Right lobe of liver (tissue), 6 donors: ENCODE measurements at regions not wholly inside any gene's neighbourhood (a gene's known extent, or its start where the extent isn't known, plus 50 kb on each side); places are given as distances from the start of the nearest gene placed in this dataset.
A peak's percentile ranks its signal among the peaks of the same experiment; 100 is the strongest.

ENCODE experiments used
- ATAC-seq, 4 donors: fragments of 200-7000 bp; cut with Tn5 transposase; one replicate each; pipeline ENCODE4 v1.9.1; 2020; ENCODE audit warnings: mild to moderate bottlenecking in 4 of 4, moderate library complexity in 4 of 4
- DNase-seq, 3 donors: peaks; one replicate each; pipeline ENCODE4 v3.0.0-alpha.2; 2020
- H3K27ac ChIP-seq, 3 donors: fragments of 200-600 bp; one replicate each; pipeline ENCODE4 v1.8.0; 2022
- H3K27me3 ChIP-seq, 2 donors: fragments of 200-600 bp; one replicate each; pipeline ENCODE4 v1.8.0; 2022
- H3K36me3 ChIP-seq, 4 donors: fragments of 200-600 bp; sonication (generic) in 1 of 4; one replicate each; pipeline versions ENCODE4 v1.5.1 to v1.8.0; 2017 to 2022; ENCODE audit warnings: control low read depth in 1 of 4
- H3K4me1 ChIP-seq, 4 donors: fragments of 200-600 bp; sonication (generic) in 1 of 4; one replicate each; pipeline versions ENCODE4 v1.5.1 to v1.8.0; 2017 to 2022; ENCODE audit warnings: control low read depth in 1 of 4
- H3K4me3 ChIP-seq, 3 donors: fragments of 200-600 bp; one replicate each; pipeline ENCODE4 v1.8.0; 2022
- H3K9me3 ChIP-seq, 4 donors: fragments of 200-600 bp; sonication (generic) in 1 of 4; one replicate each; pipeline versions ENCODE4 v1.5.1 to v1.8.0; 2017 to 2022; ENCODE audit warnings: control low read depth in 1 of 4
- CTCF ChIP-seq, 4 donors: fragments of 200-600 bp in 3 of 4; fragments of 450-650 bp in 1 of 4; IDR thresholded peaks; one replicate each; pipeline versions ENCODE4 v1.5.1 to v1.8.0; 2016 to 2022; ENCODE audit warnings: antibody characterized with exemption in 4 of 4, mild to moderate bottlenecking in 2 of 4
- POLR2A ChIP-seq: fragments of 450-650 bp; IDR thresholded peaks from one replicate; pipeline ENCODE4 v1.6.1; 2017; ENCODE audit warnings: antibody characterized with exemption, mild to moderate bottlenecking
- WGBS: methylation state at CpG from one replicate; pipeline ENCODE4 v1.1.6; 2018; ENCODE audit warnings: low coverage, low lambda C conversion rate; ENCODE audit not compliant: insufficient coverage; ENCODE audit errors: missing lambda C conversion rate; 5-methylcytosine and 5-hydroxymethylcytosine counted together
- intact Hi-C, 2 donors: fragments of 100-400 bp; cut with DNase I; formaldehyde crosslinking; loops; one replicate each; pipeline versions ENCODE4 v1.11.2 to v1.14.1; 2022
- donor health status: DM: no; HTN: yes; CAD: no.
- donor health status: DM: no; HTN: no; CAD: no.
- donor health status: DM: no; HTN: no; CAD: no.
- donor health status: DM: no; HTN: yes; CAD: no.
- donor health status: DM: no; HTN: yes; CAD: no.

DNA sequence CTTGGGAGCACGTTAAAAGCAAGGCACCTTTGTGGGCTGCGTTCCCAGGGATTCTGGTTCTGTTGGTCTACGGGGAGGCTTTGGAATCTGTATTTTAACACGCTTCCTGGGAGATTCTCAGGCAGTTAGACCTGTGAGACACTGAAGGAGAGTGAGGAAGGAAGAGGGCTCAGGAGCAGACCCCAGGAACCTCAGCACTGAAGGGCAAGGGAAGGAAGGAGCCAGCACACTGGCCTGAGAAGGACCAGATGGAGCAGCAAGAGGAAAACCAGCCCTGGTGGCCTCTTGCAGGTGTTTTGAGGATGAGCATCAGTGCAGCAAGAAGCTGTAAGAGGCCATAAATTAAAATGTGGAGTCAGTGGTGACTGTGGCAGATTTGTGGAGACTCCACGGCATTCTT, 146.7 kb downstream of the RPLP1 start:
- WGBS, result 94% methylated on average over 4 of the region's 5 CpGs
- peaks cover 0 to 9% of the 10 kb centered on the region in 2 donors for H3K27me3 ChIP-seq
- intact Hi-C loops, result no loop called here
- TF ChIP-seq CTCF (IDR thresholded peaks at IDR 0.05), result no peak
- TF ChIP-seq POLR2A, result no peak
- H3K4me3 ChIP-seq, result no peak overlapping the region
- H3K4me1 ChIP-seq, result peaks cover 0 to 39% (median 13%) of the 10 kb centered on the region in 4 donors
- no peaks in the 10 kb centered on the region for H3K9me3 ChIP-seq
- ATAC-seq (no peak), DNase-seq (peak in 1 of 3 donors; percentile 24)
- H3K36me3 ChIP-seq, result no peaks in the 10 kb centered on the region
- H3K27ac ChIP-seq, result no peak overlapping the region

DNA sequence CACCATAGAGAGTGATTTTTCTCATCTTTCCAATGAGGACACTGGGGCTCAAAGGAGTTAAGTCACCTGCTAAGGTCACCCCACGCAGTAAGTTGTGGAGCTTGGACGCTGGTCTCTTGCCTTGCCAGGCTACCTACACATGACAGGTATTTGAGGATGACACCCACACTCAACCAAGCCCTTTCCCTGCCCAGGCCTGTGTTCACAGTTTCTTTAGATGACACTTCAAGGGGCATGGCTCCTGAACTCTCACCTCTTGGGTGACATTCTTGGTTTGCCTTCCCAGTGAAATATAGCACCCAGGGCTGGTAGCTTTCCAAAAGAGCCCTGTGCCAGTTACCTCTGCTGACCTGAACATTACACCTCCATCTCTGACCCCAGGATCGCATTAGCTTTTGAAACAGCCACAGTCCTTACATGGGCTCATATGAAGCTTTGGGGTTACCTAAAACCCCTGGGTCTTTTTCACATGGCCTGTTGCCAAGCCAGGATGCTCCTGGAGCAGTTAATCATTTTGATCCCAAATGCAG, 148.0 kb downstream of the RPLP1 start:
- 63% methylated on average over 2 of the region's 3 CpGs for WGBS
- H3K4me3 ChIP-seq, result no peak overlapping the region
- H3K4me1 ChIP-seq, result peaks cover 0 to 27% (median 5%) of the 10 kb centered on the region in 4 donors
- intact Hi-C loops, result no loop called here
- TF ChIP-seq CTCF (IDR thresholded peaks at IDR 0.05), result no peak
- no peak for TF ChIP-seq POLR2A
- peak in 1 of 3 donors; percentile 49 for DNase-seq
- H3K27me3 ChIP-seq, result peaks cover 0 to 9% of the 10 kb centered on the region in 2 donors
- ATAC-seq, result peak in 1 of 4 donors; percentile 67
- no peaks in the 10 kb centered on the region for H3K36me3 ChIP-seq
- H3K27ac ChIP-seq, result no peak overlapping the region
- H3K9me3 ChIP-seq, result no peaks in the 10 kb centered on the region

DNA sequence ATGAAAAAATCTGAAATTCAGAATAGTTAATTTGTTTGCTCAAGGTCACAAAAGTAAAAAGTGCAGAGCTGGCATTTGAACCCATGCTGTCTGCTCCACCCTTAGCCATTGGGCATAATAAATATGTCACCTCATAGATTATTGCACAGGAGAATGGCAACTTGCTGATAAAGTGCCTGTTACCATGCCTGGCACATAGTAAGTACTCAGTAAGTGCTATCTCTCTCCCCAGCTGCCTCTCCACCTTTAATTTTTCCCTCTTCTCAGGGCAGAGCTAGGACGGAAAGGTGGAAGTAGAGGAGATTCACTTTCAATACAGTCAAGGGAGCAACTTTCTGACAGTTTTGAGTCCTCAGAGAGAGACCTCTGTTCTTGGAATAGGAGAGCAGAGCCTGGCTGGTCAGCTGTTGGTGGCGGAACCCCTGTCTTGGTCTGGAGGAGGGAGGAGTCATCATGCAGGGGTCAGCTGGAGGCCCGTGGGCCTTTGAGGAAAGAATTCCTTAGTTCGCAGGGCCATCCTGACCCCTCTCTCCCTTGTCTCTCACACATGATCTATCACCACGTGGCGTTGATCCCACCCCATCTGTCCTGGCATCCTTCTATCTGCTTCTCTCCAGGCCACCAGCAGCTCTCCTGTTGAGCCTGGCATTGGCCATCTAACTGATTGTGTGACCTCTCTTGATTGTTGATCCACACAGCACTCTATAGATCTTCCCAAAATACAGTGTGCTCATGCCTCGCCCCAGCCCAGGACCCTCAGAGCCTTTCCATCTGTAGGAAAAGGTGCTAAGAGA, 149.3 kb downstream of the RPLP1 start:
- TF ChIP-seq CTCF (IDR thresholded peaks at IDR 0.05) (no peak), POLR2A (no peak)
- intact Hi-C loops, result no loop called here
- DNase-seq (peak in 1 of 3 donors; percentile 24), ATAC-seq (no peak)
- Histone ChIP-seq H3K27ac (no peak overlapping the region), H3K27me3 (peaks cover 0 to 9% of the 10 kb centered on the region in 2 donors), H3K36me3 (no peaks in the 10 kb centered on the region), H3K4me3 (no peak overlapping the region), H3K9me3 (no peaks in the 10 kb centered on the region), H3K4me1 (peaks cover 0 to 24% (median 3%) of the 10 kb centered on the region in 4 donors)
- WGBS, result 100% methylated on average over 1 of the region's 7 CpGs

- ATAC-seq, result no peak
- peaks cover 0 to 24% (median 3%) of the 10 kb centered on the region in 4 donors for H3K4me1 ChIP-seq
Measured at GRCh38 chr15:69602921-69603320, 150.3 kb downstream of the RPLP1 start.

More at GRCh38 chr15:69602921-69603320, 150.3 kb downstream of the RPLP1 start:
- DNase-seq, result peak in 1 of 3 donors; percentile 36
- H3K27ac ChIP-seq, result no peak overlapping the region
- H3K9me3 ChIP-seq, result no peaks in the 10 kb centered on the region
- 100% methylated on average over 3 of the region's 4 CpGs for WGBS
- intact Hi-C loops, result no loop called here
- TF ChIP-seq POLR2A (no peak), CTCF (IDR thresholded peaks at IDR 0.05) (no peak)
- H3K36me3 ChIP-seq, result no peaks in the 10 kb centered on the region
- no peak overlapping the region for H3K4me3 ChIP-seq
- peaks cover 0 to 2% of the 10 kb centered on the region in 2 donors for H3K27me3 ChIP-seq
